Naive thymus-derived CD4-positive, alpha-beta T cell (primary cell): ENCODE measurements at regions not wholly inside any gene's neighbourhood (a gene's known extent, or its start where the extent isn't known, plus 50 kb on each side); places are given as distances from the start of the nearest gene placed in this dataset.

Source experiments
- ATAC-seq: fragments of 150-1000 bp; cut with Tn5 transposase; 2 replicates; pipeline ENCODE4 v1.10.0; 2021; ENCODE audit warnings: mild to moderate bottlenecking, moderate library complexity
- CTCF ChIA-PET: fragments of 350-600 bp; sonication (Branson Sonifier 250); formaldehyde crosslinking; loops from one replicate; lab custom pipeline; 2021; ENCODE audit warnings: antibody characterized with exemption; lab: Charles Lee
- POLR2A ChIA-PET: fragments of 350-600 bp; sonication (Branson Sonifier 250); formaldehyde crosslinking; loops from one replicate; lab custom pipeline; 2021; ENCODE audit warnings: antibody characterized with exemption, inconsistent platforms; lab: Charles Lee
- DNase-seq, 9 donors: peaks; one replicate each; pipeline versions ENCODE4 v3.0.0 to v3.0.0-alpha.2; 2020 to 2022; ENCODE audit warnings: mixed read lengths in 1 of 9
- H3K27ac ChIP-seq: one replicate; pipeline ENCODE4 v1.7.0; 2013; ENCODE audit warnings: mild to moderate bottlenecking, low read depth, low read length, moderate library complexity
- H3K27me3 ChIP-seq, 2 donors: one replicate each; pipeline ENCODE4 v1.7.0; 2013; ENCODE audit warnings: low read length in 2 of 2, mild to moderate bottlenecking in 2 of 2, moderate library complexity in 2 of 2; ENCODE audit not compliant: control insufficient read depth in 2 of 2, insufficient read depth in 2 of 2
- H3K36me3 ChIP-seq, 3 experiments: 1 replicate in 2 of 3; 2 replicates in 1 of 3; pipeline ENCODE4 v1.7.0; 2013; ENCODE audit warnings: low read length in 3 of 3, mild to moderate bottlenecking in 3 of 3, moderate library complexity in 1 of 3; ENCODE audit not compliant: insufficient read depth in 3 of 3, control insufficient read depth in 2 of 3
- H3K4me1 ChIP-seq, 2 donors: one replicate each; pipeline ENCODE4 v1.7.0; 2013; ENCODE audit warnings: low read length in 2 of 2, mild to moderate bottlenecking in 2 of 2, moderate library complexity in 1 of 2; ENCODE audit not compliant: control insufficient read depth in 2 of 2, insufficient read depth in 2 of 2
- H3K4me3 ChIP-seq: 2 replicates; pipeline ENCODE4 v1.7.0; 2013; ENCODE audit warnings: mild to moderate bottlenecking, low read length
- H3K9me3 ChIP-seq, 3 experiments: 1 replicate in 2 of 3; 2 replicates in 1 of 3; pipeline ENCODE4 v1.7.0; 2013; ENCODE audit warnings: low read length in 3 of 3; ENCODE audit not compliant: control insufficient read depth in 2 of 3
- H3K27ac Mint-ChIP-seq, 9 donors: one replicate each; pipeline ENCODE4 v1.8.0; 2020 to 2022; ENCODE audit warnings: mixed read lengths in 9 of 9, mild to moderate bottlenecking in 8 of 9, moderate library complexity in 5 of 9, inconsistent platforms in 2 of 9
- H3K27me3 Mint-ChIP-seq, 5 donors: one replicate each; pipeline ENCODE4 v1.8.0; 2021 to 2022; ENCODE audit warnings: mixed read lengths in 5 of 5, mild to moderate bottlenecking in 1 of 5
- H3K36me3 Mint-ChIP-seq, 5 donors: one replicate each; pipeline ENCODE4 v1.8.0; 2020 to 2022; ENCODE audit warnings: mixed read lengths in 5 of 5, mild to moderate bottlenecking in 3 of 5, inconsistent platforms in 1 of 5
- H3K4me1 Mint-ChIP-seq, 7 donors: one replicate each; pipeline ENCODE4 v1.8.0; 2020 to 2022; ENCODE audit warnings: mixed read lengths in 7 of 7, mild to moderate bottlenecking in 3 of 7, inconsistent platforms in 1 of 7
- H3K4me3 Mint-ChIP-seq, 10 donors: one replicate each; pipeline ENCODE4 v1.8.0; 2020 to 2022; ENCODE audit warnings: mild to moderate bottlenecking in 10 of 10, mixed read lengths in 10 of 10, moderate library complexity in 6 of 10, inconsistent platforms in 2 of 10
- H3K9me3 Mint-ChIP-seq, 11 donors: one replicate each; pipeline ENCODE4 v1.8.0; 2020 to 2022; ENCODE audit warnings: mixed read lengths in 11 of 11, mild to moderate bottlenecking in 4 of 11, inconsistent platforms in 1 of 11, moderate library complexity in 1 of 11
- intact Hi-C, 2 donors: fragments of 100-400 bp; cut with micrococcal nuclease; formaldehyde crosslinking; loops; one replicate each; pipeline ENCODE4 v1.15.1; 2023

DNA sequence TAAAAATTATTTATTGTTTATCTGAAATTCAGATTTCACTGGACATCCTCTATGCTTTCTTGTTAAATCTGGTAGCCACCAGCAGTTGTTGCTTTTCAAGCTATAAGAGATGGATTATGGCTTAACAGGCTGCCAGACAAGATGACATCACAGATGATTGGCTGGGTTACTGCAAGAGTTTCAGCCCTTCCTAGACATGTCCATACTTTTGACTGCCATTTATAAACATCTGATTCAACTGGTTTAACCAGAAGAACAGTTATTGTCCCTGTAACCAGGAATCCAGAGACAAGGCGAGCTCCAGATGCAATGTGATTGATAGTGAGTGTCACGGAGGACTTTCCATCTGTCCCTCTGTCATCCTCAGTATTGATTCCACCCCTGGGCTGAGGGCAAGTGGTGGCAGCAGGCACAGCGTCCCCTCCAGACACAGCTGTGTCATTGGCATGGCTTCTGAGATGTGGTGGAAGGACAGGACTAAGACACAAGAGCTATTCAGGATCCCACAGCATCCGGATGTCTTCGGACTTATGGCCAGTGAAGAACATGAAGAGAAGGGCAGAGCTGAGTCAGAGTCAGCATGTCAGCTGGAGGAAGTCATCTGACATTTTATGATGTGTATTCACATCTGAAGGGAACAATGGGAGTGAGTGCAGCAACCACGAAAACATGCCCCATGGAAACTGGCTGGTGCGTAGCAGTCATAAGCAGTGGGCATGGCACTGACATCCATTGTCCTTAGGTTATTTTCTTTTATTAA is 284.5 kb upstream of the CDYL start:
- no peaks in the 10 kb centered on the region for H3K36me3 ChIP-seq
- DNase-seq (no peak), ATAC-seq (no peak)
- no peak overlapping the region for H3K4me3 ChIP-seq
- H3K36me3 Mint-ChIP-seq = peaks cover 0 to 12% (median 0%) of the 10 kb centered on the region in 5 donors
- H3K27ac ChIP-seq = no peak overlapping the region
- ChIA-PET POLR2A (no interaction called here), CTCF (no interaction called here)
- H3K4me3 Mint-ChIP-seq = peak overlapping the region in 1 of 10 donors; percentile 17
- H3K4me1 ChIP-seq = no peaks in the 10 kb centered on the region
- intact Hi-C loops = no loop called here
- no peaks in the 10 kb centered on the region for H3K4me1 Mint-ChIP-seq
- peaks cover 0 to 18% (median 0%) of the 10 kb centered on the region in 3 experiments for H3K9me3 ChIP-seq
- H3K27ac Mint-ChIP-seq = no peak overlapping the region
- H3K9me3 Mint-ChIP-seq = peaks cover 6 to 31% (median 17%) of the 10 kb centered on the region in 11 donors
- H3K27me3 ChIP-seq = no peaks in the 10 kb centered on the region
- peaks cover 0 to 21% (median 4%) of the 10 kb centered on the region in 5 donors for H3K27me3 Mint-ChIP-seq

DNA sequence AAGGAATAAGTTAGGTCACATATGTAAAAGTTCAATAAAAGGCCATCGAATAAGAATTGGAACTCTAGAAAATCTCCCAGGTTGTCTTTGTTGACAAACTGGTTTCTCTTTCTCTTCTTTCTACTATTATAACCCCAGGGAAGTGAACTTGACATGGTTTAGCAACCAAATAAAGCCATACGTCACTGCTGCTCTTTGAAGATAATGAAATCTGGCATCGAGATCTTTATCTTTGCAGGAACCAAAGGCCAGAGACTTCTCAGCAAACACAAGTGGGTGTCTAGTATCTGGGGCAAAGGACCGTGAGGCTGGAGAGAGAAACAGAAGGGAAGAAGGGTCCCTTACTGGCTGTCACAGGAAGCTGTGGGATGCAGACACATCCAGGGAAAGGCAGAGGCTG is 286.7 kb upstream of the CDYL start:
- POLR2A ChIA-PET = no interaction called here
- no peak overlapping the region for H3K4me3 Mint-ChIP-seq

DNA sequence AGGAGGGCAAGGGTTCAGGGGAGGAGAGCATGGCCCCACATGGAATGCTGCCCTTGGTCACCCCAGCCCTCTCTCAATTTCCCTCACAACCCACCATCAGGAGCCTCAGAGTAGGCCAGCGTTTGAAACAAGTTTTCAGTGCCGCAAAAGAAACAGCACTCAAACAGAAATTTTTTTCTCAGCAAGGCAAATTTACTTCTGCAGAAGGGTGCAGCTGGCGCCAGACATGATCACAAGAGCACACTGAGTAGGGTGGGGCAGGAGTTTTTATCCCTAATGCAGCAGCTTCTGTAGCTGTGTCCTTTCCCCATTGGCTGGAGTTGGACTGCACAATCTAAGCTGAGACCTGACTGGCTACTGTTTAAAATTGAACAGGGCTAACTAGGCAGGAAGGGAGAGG is 287.8 kb upstream of the CDYL start:
- no peak for ATAC-seq

More for the DNA sequence above, 286.7 kb upstream of the CDYL start:
- CTCF ChIA-PET = no interaction called here
- no peaks in the 10 kb centered on the region for H3K4me1 Mint-ChIP-seq
- Histone ChIP-seq H3K27ac (no peak overlapping the region), H3K4me1 (no peaks in the 10 kb centered on the region), H3K4me3 (no peak overlapping the region), H3K27me3 (no peaks in the 10 kb centered on the region), H3K9me3 (peaks cover 0 to 18% (median 0%) of the 10 kb centered on the region in 3 experiments), H3K36me3 (no peaks in the 10 kb centered on the region)
- ATAC-seq = no peak
- intact Hi-C loops = no loop called here
- DNase-seq = no peak
- peaks cover 0 to 29% (median 8%) of the 10 kb centered on the region in 5 donors for H3K27me3 Mint-ChIP-seq
- H3K36me3 Mint-ChIP-seq = peaks cover 0 to 12% (median 0%) of the 10 kb centered on the region in 5 donors
- H3K9me3 Mint-ChIP-seq = peaks cover 6 to 31% (median 18%) of the 10 kb centered on the region in 11 donors
- no peak overlapping the region for H3K27ac Mint-ChIP-seq

DNA sequence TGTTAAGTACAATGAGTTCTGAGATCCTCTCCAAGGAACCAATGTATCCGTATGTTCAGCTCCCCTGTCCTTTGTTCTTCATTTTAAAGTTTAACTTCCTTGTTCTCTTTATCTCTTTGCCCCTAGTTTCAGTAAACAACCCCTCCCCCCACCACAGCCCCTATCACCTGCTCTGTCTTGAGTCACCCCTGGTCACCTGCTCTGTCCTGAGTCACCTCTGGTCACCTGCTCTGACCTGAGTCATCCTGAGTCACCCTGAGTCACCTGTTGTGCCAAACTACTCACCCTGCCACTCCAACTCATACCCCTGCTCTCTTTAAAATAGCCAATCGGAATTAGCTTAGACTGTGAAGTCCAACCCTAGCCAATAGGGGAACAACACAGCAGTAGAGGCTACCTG is 288.7 kb upstream of the CDYL start:
- peaks cover 0 to 24% (median 8%) of the 10 kb centered on the region in 5 donors for H3K27me3 Mint-ChIP-seq
- DNase-seq = no peak
- no peak for ATAC-seq
- ChIA-PET CTCF (no interaction called here), POLR2A (no interaction called here)
- no peaks in the 10 kb centered on the region for H3K36me3 ChIP-seq
- peaks cover 6 to 31% (median 18%) of the 10 kb centered on the region in 11 donors for H3K9me3 Mint-ChIP-seq
- no peak overlapping the region for H3K4me3 ChIP-seq
- H3K4me1 ChIP-seq = no peaks in the 10 kb centered on the region
- H3K4me3 Mint-ChIP-seq = no peak overlapping the region
- no peak overlapping the region for H3K27ac ChIP-seq
- H3K27ac Mint-ChIP-seq = no peak overlapping the region
- H3K36me3 Mint-ChIP-seq = peaks cover 0 to 12% (median 0%) of the 10 kb centered on the region in 5 donors
- intact Hi-C loops = no loop called here
- H3K9me3 ChIP-seq = peaks cover 0 to 18% (median 0%) of the 10 kb centered on the region in 3 experiments
- no peaks in the 10 kb centered on the region for H3K27me3 ChIP-seq
- no peaks in the 10 kb centered on the region for H3K4me1 Mint-ChIP-seq

More for the DNA sequence above, 287.8 kb upstream of the CDYL start:
- H3K4me1 ChIP-seq = no peaks in the 10 kb centered on the region
- Mint-ChIP-seq H3K4me1 (no peaks in the 10 kb centered on the region), H3K9me3 (peaks cover 6 to 31% (median 18%) of the 10 kb centered on the region in 11 donors), H3K27ac (no peak overlapping the region), H3K36me3 (peaks cover 0 to 12% (median 0%) of the 10 kb centered on the region in 5 donors), H3K4me3 (no peak overlapping the region), H3K27me3 (peaks cover 0 to 22% (median 8%) of the 10 kb centered on the region in 5 donors)
- peaks cover 0 to 18% (median 0%) of the 10 kb centered on the region in 3 experiments for H3K9me3 ChIP-seq
- intact Hi-C loops = no loop called here
- POLR2A ChIA-PET = no interaction called here
- CTCF ChIA-PET = no interaction called here
- no peaks in the 10 kb centered on the region for H3K27me3 ChIP-seq
- H3K4me3 ChIP-seq = no peak overlapping the region
- DNase-seq = no peak
- no peak overlapping the region for H3K27ac ChIP-seq
- H3K36me3 ChIP-seq = no peaks in the 10 kb centered on the region

DNA sequence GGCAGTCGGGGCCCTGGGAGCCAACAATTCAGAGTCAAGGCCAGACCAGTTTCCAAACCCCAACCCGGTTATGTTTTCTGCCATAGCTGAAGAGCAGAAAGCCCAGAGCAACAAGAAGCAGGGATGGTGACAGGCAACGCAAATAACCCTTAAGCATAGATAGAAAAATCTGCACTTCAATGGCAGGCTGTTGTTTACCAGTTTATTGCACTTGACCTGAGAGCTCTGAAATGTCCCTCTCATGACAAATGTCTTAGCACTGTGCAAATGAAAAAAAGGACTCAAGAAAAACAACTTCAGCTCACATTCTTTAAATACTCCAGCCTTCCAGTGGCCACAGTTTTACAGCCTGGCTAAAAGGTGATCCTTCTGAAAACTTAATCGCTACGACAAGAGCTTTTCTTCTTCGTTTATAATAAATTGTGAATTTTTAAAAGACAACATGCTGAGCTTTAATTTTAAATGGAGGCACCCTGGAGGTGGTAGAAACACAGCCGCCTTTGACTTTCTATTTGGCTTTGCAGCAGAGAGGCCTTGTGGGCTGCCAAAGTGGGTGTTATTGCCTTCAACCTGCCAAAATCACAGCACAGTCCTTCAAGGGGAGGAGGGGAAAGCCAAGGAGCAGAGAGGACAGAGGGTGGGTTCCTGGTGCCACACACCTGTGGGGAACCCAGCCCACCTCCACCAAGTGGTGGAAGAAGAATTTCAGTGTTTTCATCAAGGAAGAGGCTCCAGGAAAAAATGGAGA is 289.5 kb upstream of the CDYL start:
- intact Hi-C loops = no loop called here
- Mint-ChIP-seq H3K27me3 (peaks cover 0 to 31% (median 11%) of the 10 kb centered on the region in 5 donors), H3K27ac (no peak overlapping the region), H3K36me3 (peaks cover 0 to 12% (median 0%) of the 10 kb centered on the region in 5 donors), H3K4me1 (no peaks in the 10 kb centered on the region), H3K4me3 (no peak overlapping the region), H3K9me3 (peaks cover 6 to 30% (median 18%) of the 10 kb centered on the region in 11 donors)
- Histone ChIP-seq H3K4me1 (no peaks in the 10 kb centered on the region), H3K36me3 (no peaks in the 10 kb centered on the region), H3K9me3 (peaks cover 0 to 18% (median 0%) of the 10 kb centered on the region in 3 experiments), H3K4me3 (no peak overlapping the region), H3K27ac (no peak overlapping the region), H3K27me3 (no peaks in the 10 kb centered on the region)
- ChIA-PET POLR2A (no interaction called here), CTCF (no interaction called here)
- ATAC-seq = no peak
- no peak for DNase-seq

DNA sequence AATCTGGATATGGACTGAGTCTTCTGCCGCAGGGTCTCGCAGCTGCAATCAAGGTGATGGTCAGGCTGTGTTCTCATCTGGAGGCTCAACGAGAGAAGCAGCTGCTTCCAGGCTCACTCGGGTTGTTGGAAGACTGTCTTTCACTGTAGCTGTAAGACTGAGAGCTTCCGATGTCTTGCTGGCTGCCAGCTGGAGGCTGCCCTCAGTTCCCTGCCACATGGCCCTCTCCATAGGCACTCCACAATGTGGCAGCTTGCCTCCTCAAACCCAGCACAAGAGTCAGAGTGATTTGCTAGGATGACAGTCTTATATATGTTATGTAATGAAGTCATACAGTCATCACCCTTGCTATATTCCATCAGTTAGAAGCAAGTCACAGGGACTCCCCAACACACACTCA is 290.5 kb upstream of the CDYL start:
- CTCF ChIA-PET = no interaction called here
- Histone ChIP-seq H3K27me3 (no peaks in the 10 kb centered on the region), H3K4me3 (no peak overlapping the region), H3K36me3 (no peaks in the 10 kb centered on the region), H3K4me1 (no peaks in the 10 kb centered on the region), H3K9me3 (peaks cover 0 to 18% (median 0%) of the 10 kb centered on the region in 3 experiments), H3K27ac (no peak overlapping the region)
- Mint-ChIP-seq H3K9me3 (peaks cover 6 to 28% (median 18%) of the 10 kb centered on the region in 11 donors), H3K4me3 (no peak overlapping the region), H3K27ac (no peak overlapping the region), H3K36me3 (peaks cover 0 to 12% (median 0%) of the 10 kb centered on the region in 5 donors), H3K4me1 (no peaks in the 10 kb centered on the region), H3K27me3 (peaks cover 0 to 28% (median 10%) of the 10 kb centered on the region in 5 donors)
- POLR2A ChIA-PET = no interaction called here
- intact Hi-C loops = no loop called here
- DNase-seq = no peak
- no peak for ATAC-seq
